ENCODE measurements at regions not wholly inside any gene's neighbourhood (a gene's known extent, or its start where the extent isn't known, plus 50 kb on each side); places are given as distances from the start of the nearest gene placed in this dataset.

GRCh38 chr9:119611565-119611964, 242.3 kb upstream of the BRINP1 start:
- no peaks in the 10 kb centered on the region for H3K4me1 ChIP-seq (ENCODE audit: control insufficient read depth, insufficient read depth, low read length)
- H3K27me3 ChIP-seq (ENCODE audit: control insufficient read depth, insufficient read depth, low read length): no peaks in the 10 kb centered on the region
- no peaks in the 10 kb centered on the region for H3K36me3 ChIP-seq (ENCODE audit: insufficient read depth, low read length)
- no peak overlapping the region for H3K4me2 ChIP-seq (ENCODE audit: low read length)
- no peak overlapping the region for H3K4me3 ChIP-seq (ENCODE audit: low read length)
- no peak overlapping the region for H3K9ac ChIP-seq (ENCODE audit: low read depth, low read length)
- no peaks in the 10 kb centered on the region for H3K9me3 ChIP-seq (replicated peaks; ENCODE audit: low read length)

- Histone ChIP-seq H3K36me3 (ENCODE audit: insufficient read depth, low read length) (no peaks in the 10 kb centered on the region), H3K4me1 (ENCODE audit: control insufficient read depth, insufficient read depth, low read length) (no peaks in the 10 kb centered on the region), H3K27me3 (ENCODE audit: control insufficient read depth, insufficient read depth, low read length) (no peaks in the 10 kb centered on the region), H3K4me2 (ENCODE audit: low read length) (no peak overlapping the region), H3K9me3 (replicated peaks; ENCODE audit: low read length) (no peaks in the 10 kb centered on the region), H3K4me3 (ENCODE audit: low read length) (no peak overlapping the region), H3K9ac (ENCODE audit: low read depth, low read length) (no peak overlapping the region)
Observed at GRCh38 chr9:119609277-119609971, 240.2 kb upstream of the BRINP1 start.

DNA sequence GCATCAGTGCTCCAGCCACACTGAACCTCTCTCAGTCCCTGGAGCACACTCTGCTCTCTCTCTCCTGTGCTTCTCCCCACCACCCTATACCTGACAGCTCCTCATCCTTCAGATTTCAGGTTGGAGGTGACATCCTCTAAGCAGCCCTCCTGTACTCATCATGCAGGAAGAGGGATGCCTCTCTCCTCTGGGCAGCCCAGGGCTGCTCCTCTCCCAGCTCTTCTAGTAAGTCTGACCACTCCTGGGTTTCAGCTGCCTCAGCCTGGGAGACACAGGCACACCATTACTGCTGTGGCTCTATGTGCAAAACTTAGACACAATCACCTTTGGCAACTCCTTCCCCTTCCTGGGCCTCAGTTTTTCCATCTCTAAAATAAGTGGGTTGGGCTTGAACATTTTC, 232.4 kb upstream of the BRINP1 start:
- H3K4me3 ChIP-seq (ENCODE audit: low read length): no peak overlapping the region
- no peaks in the 10 kb centered on the region for H3K27me3 ChIP-seq (ENCODE audit: control insufficient read depth, insufficient read depth, low read length)

DNA sequence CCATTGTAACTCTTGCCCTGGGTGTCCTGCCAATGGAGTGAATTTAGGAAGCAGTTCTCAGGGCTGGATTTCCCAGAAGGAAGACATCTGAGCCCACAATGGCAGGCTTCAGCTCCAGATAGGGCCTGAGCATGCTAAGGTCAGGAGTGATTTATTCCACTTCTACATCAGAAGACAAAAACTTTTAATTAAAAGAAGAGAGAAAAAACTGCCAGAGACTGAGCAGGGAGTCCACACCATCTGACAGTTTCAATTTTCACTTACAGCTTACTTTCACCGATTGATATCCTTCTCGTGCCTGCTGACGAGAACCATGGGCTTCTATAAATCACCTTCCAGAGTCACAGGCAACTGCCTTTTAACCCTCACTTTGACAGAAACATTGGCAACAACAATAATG, 228.3 kb upstream of the BRINP1 start:
- no peaks in the 10 kb centered on the region for H3K9me3 ChIP-seq (replicated peaks; ENCODE audit: low read length)
- no peaks in the 10 kb centered on the region for H3K4me1 ChIP-seq (ENCODE audit: control insufficient read depth, insufficient read depth, low read length)
- H3K36me3 ChIP-seq (ENCODE audit: insufficient read depth, low read length): no peaks in the 10 kb centered on the region
- H3K4me3 ChIP-seq (ENCODE audit: low read length): no peak overlapping the region
- H3K4me2 ChIP-seq (ENCODE audit: low read length): no peak overlapping the region
- H3K9ac ChIP-seq (ENCODE audit: low read depth, low read length): no peak overlapping the region
- H3K27me3 ChIP-seq (ENCODE audit: control insufficient read depth, insufficient read depth, low read length): no peaks in the 10 kb centered on the region

More for the DNA sequence above, 232.4 kb upstream of the BRINP1 start:
- Histone ChIP-seq H3K9ac (ENCODE audit: low read depth, low read length) (no peak overlapping the region), H3K4me1 (ENCODE audit: control insufficient read depth, insufficient read depth, low read length) (no peaks in the 10 kb centered on the region), H3K4me2 (ENCODE audit: low read length) (no peak overlapping the region), H3K9me3 (replicated peaks; ENCODE audit: low read length) (no peaks in the 10 kb centered on the region), H3K36me3 (ENCODE audit: insufficient read depth, low read length) (no peaks in the 10 kb centered on the region)

DNA sequence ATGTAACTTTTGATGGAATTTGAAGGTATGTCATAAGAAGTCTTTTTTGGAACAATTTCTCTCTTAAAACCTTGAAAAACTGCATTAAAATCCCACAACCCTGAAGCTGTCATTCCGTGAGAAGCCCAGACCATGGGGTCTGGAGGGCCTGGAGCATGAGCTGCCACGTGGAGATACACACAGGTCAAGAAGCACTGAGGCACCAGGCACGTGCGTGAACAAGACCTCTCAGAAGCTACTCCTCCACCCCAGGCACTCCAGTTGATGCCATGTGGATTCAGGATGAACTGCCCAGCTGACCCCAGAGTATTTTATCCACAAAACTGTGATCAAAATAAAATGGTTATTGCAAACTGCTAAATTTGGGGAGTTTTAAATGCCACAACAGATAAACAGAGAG, 227.5 kb upstream of the BRINP1 start:
- no peak overlapping the region for H3K9ac ChIP-seq (ENCODE audit: low read depth, low read length)
- no peak overlapping the region for H3K4me3 ChIP-seq (ENCODE audit: low read length)
- no peaks in the 10 kb centered on the region for H3K4me1 ChIP-seq (ENCODE audit: control insufficient read depth, insufficient read depth, low read length)

GRCh38 chr9:119588874-119589744, 219.9 kb upstream of the BRINP1 start:
- H3K9me3 ChIP-seq (replicated peaks; ENCODE audit: low read length): no peaks in the 10 kb centered on the region
- H3K4me2 ChIP-seq (ENCODE audit: low read length): no peak overlapping the region
- no peak overlapping the region for H3K9ac ChIP-seq (ENCODE audit: low read depth, low read length)
- H3K4me1 ChIP-seq (ENCODE audit: control insufficient read depth, insufficient read depth, low read length): no peaks in the 10 kb centered on the region
- H3K27me3 ChIP-seq (ENCODE audit: control insufficient read depth, insufficient read depth, low read length): no peaks in the 10 kb centered on the region
- H3K36me3 ChIP-seq (ENCODE audit: insufficient read depth, low read length): no peaks in the 10 kb centered on the region
- H3K4me3 ChIP-seq (ENCODE audit: low read length): no peak overlapping the region

More for the DNA sequence above, 227.5 kb upstream of the BRINP1 start:
- H3K4me2 ChIP-seq (ENCODE audit: low read length): no peak overlapping the region
- H3K27me3 ChIP-seq (ENCODE audit: control insufficient read depth, insufficient read depth, low read length): no peaks in the 10 kb centered on the region
- no peaks in the 10 kb centered on the region for H3K9me3 ChIP-seq (replicated peaks; ENCODE audit: low read length)
- H3K36me3 ChIP-seq (ENCODE audit: insufficient read depth, low read length): no peaks in the 10 kb centered on the region

DNA sequence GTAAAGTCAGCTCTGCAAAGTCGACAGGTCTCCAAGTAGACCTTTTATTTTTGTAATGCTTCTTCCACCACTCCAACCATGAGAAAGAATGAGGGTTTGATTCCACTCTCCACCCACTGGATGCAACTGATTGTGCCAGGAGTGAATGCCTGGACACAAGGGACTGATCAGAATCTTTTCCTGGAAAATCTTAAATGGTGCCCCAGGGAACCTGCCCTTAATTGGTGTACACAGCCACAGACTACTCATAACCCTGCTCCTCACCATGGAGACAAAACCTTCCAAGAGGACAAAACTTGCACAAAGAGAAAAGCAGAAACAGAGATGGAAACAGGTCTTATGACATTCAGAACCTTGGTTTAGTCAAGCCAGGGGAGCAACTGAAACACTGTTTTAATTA, 208.6 kb upstream of the BRINP1 start:
- Histone ChIP-seq H3K4me1 (ENCODE audit: control insufficient read depth, insufficient read depth, low read length) (no peaks in the 10 kb centered on the region), H3K4me2 (ENCODE audit: low read length) (no peak overlapping the region), H3K4me3 (ENCODE audit: low read length) (no peak overlapping the region), H3K27me3 (ENCODE audit: control insufficient read depth, insufficient read depth, low read length) (no peaks in the 10 kb centered on the region), H3K9ac (ENCODE audit: low read depth, low read length) (no peak overlapping the region), H3K36me3 (ENCODE audit: insufficient read depth, low read length) (no peaks in the 10 kb centered on the region), H3K9me3 (replicated peaks; ENCODE audit: low read length) (no peaks in the 10 kb centered on the region)

GRCh38 chr9:119559986-119560385, 190.8 kb upstream of the BRINP1 start:
- H3K4me2 ChIP-seq (ENCODE audit: low read length): no peak overlapping the region
- H3K9me3 ChIP-seq (replicated peaks; ENCODE audit: low read length): no peaks in the 10 kb centered on the region

DNA sequence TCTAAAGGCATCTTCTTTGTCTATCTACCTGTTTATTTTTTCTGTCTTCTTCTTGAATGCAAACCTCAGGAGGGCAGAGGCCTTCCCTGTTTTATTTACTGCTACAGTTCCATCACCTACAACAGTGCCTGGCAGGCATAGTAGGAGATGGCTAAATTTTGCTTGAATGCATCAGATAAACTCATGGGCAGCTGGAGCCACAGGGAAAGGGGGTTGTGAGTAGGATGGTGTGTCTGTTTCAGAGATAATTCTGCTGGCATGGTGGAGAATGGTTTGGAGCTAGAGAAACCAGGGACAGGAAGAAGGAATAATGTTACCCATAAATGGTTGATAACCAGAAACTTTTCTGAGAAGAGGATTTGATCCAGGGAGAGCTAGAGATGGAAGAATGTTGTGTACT, 189.8 kb upstream of the BRINP1 start:
- Histone ChIP-seq H3K9ac (ENCODE audit: low read depth, low read length) (no peak overlapping the region), H3K9me3 (replicated peaks; ENCODE audit: low read length) (no peaks in the 10 kb centered on the region), H3K4me3 (ENCODE audit: low read length) (no peak overlapping the region), H3K4me2 (ENCODE audit: low read length) (no peak overlapping the region), H3K36me3 (ENCODE audit: insufficient read depth, low read length) (no peaks in the 10 kb centered on the region), H3K4me1 (ENCODE audit: control insufficient read depth, insufficient read depth, low read length) (peaks cover 3% of the 10 kb centered on the region), H3K27me3 (ENCODE audit: control insufficient read depth, insufficient read depth, low read length) (no peaks in the 10 kb centered on the region)

More at GRCh38 chr9:119559986-119560385, 190.8 kb upstream of the BRINP1 start:
- no peak overlapping the region for H3K9ac ChIP-seq (ENCODE audit: low read depth, low read length)
- no peaks in the 10 kb centered on the region for H3K27me3 ChIP-seq (ENCODE audit: control insufficient read depth, insufficient read depth, low read length)
- peaks cover 3% of the 10 kb centered on the region for H3K4me1 ChIP-seq (ENCODE audit: control insufficient read depth, insufficient read depth, low read length)
- H3K4me3 ChIP-seq (ENCODE audit: low read length): no peak overlapping the region
- H3K36me3 ChIP-seq (ENCODE audit: insufficient read depth, low read length): no peaks in the 10 kb centered on the region

GRCh38 chr9:119556129-119556875, 187.1 kb upstream of the BRINP1 start:
- Histone ChIP-seq H3K9ac (ENCODE audit: low read depth, low read length) (peak overlapping the region; percentile 10), H3K4me3 (ENCODE audit: low read length) (peak overlapping the region; percentile 63), H3K4me2 (ENCODE audit: low read length) (peak overlapping the region; percentile 81)

DNA sequence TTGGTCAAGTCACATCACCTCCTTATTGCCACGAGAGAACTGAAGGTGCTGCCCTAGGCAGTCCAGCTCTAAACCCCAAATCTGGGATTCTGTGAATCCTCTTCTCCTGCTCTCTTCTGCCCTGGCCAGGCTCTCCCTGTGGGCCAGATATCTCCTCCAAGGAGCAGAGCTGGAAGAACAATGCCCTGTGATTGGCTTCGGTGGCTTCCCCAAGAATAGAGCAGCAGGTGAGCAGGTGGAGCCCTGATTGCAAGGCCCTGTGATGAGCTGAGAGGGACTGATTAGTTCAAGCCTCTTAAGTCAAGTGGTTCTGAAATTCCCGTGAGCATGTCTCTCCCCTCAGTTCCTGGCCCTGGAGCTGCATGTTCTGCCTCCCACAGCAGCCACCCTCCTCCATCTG, 175.3 kb upstream of the BRINP1 start:
- Histone ChIP-seq H3K36me3 (ENCODE audit: insufficient read depth, low read length) (no peaks in the 10 kb centered on the region), H3K9ac (ENCODE audit: low read depth, low read length) (no peak overlapping the region), H3K4me2 (ENCODE audit: low read length) (no peak overlapping the region), H3K4me3 (ENCODE audit: low read length) (no peak overlapping the region), H3K9me3 (replicated peaks; ENCODE audit: low read length) (no peaks in the 10 kb centered on the region), H3K4me1 (ENCODE audit: control insufficient read depth, insufficient read depth, low read length) (no peaks in the 10 kb centered on the region), H3K27me3 (ENCODE audit: control insufficient read depth, insufficient read depth, low read length) (no peaks in the 10 kb centered on the region)

More at GRCh38 chr9:119556129-119556875, 187.1 kb upstream of the BRINP1 start:
- H3K9me3 ChIP-seq (replicated peaks; ENCODE audit: low read length): no peaks in the 10 kb centered on the region
- H3K36me3 ChIP-seq (ENCODE audit: insufficient read depth, low read length): no peaks in the 10 kb centered on the region
- peaks cover 3% of the 10 kb centered on the region for H3K4me1 ChIP-seq (ENCODE audit: control insufficient read depth, insufficient read depth, low read length)
- H3K27me3 ChIP-seq (ENCODE audit: control insufficient read depth, insufficient read depth, low read length): no peaks in the 10 kb centered on the region

Data from skeletal muscle satellite cell (primary cell).